ENCODE measurements at regions not wholly inside any gene's neighbourhood (a gene's known extent, or its start where the extent isn't known, plus 50 kb on each side); places are given as distances from the start of the nearest gene placed in this dataset.

- no peak overlapping the region for H3K9ac ChIP-seq
- no peak overlapping the region for H3K4me2 ChIP-seq (ENCODE audit: unreplicated experiment)
- no peak overlapping the region for H3K4me3 ChIP-seq
- H3F3A ChIP-seq (ENCODE audit: insufficient read depth) = no peaks in the 10 kb centered on the region
- H3K9me2 ChIP-seq (ENCODE audit: insufficient read depth) = no peaks in the 10 kb centered on the region
- in situ Hi-C loops (cut with MboI) = no loop called here
- no peaks in the 10 kb centered on the region for H4K20me1 ChIP-seq (ENCODE audit: insufficient read depth)
- H3K36me3 ChIP-seq (ENCODE audit: low read depth) = no peaks in the 10 kb centered on the region
- no peak overlapping the region for H2AFZ ChIP-seq
- H3K27me3 ChIP-seq (replicated peaks; ENCODE audit: insufficient read depth) = no peaks in the 10 kb centered on the region
- no peaks in the 10 kb centered on the region for H3K9me3 ChIP-seq (ENCODE audit: low read depth)
- H3K79me2 ChIP-seq (ENCODE audit: insufficient read depth) = no peaks in the 10 kb centered on the region
- TF ChIP-seq EZH2phosphoT487 (IDR thresholded peaks at IDR 0.05; ENCODE audit: insufficient read depth, low read depth) (no peak), EZH2 (IDR thresholded peaks at IDR 0.05; ENCODE audit: insufficient read depth, poor library complexity, severe bottlenecking) (no peak)
- H3K4me1 ChIP-seq (ENCODE audit: insufficient read depth) = no peaks in the 10 kb centered on the region
- DNase-seq = no peak
- H3K27ac ChIP-seq = no peak overlapping the region
- WGBS, 2 experiments (ENCODE audit: low coverage in 1 of 2, low lambda C conversion rate in 2 of 2, missing lambda C conversion rate in 2 of 2) = 0 to 6% methylated on average over 1 of the region's 1 CpG
Measured at GRCh38 chr16:60261425-60261824, 1527.3 kb upstream of the GOT2 start.

- Histone ChIP-seq H3K9me3 (ENCODE audit: low read depth) (no peaks in the 10 kb centered on the region), H3K4me2 (ENCODE audit: unreplicated experiment) (no peak overlapping the region), H2AFZ (no peak overlapping the region), H3F3A (ENCODE audit: insufficient read depth) (no peaks in the 10 kb centered on the region), H3K36me3 (ENCODE audit: low read depth) (no peaks in the 10 kb centered on the region), H3K79me2 (ENCODE audit: insufficient read depth) (no peaks in the 10 kb centered on the region), H3K27ac (no peak overlapping the region), H3K4me3 (no peak overlapping the region), H3K4me1 (ENCODE audit: insufficient read depth) (no peaks in the 10 kb centered on the region), H3K27me3 (replicated peaks; ENCODE audit: insufficient read depth) (no peaks in the 10 kb centered on the region), H3K9me2 (ENCODE audit: insufficient read depth) (no peaks in the 10 kb centered on the region), H3K9ac (no peak overlapping the region), H4K20me1 (ENCODE audit: insufficient read depth) (no peaks in the 10 kb centered on the region)
- 13 to 21% methylated on average over 2 of the region's 2 CpGs for WGBS, 2 experiments (ENCODE audit: low coverage in 1 of 2, low lambda C conversion rate in 2 of 2, missing lambda C conversion rate in 2 of 2)
- TF ChIP-seq EZH2phosphoT487 (IDR thresholded peaks at IDR 0.05; ENCODE audit: insufficient read depth, low read depth) = no peak
- TF ChIP-seq EZH2 (IDR thresholded peaks at IDR 0.05; ENCODE audit: insufficient read depth, poor library complexity, severe bottlenecking) = no peak
- in situ Hi-C loops (cut with MboI) = no loop called here
- no peak for DNase-seq
Measured at GRCh38 chr16:60259956-60260355, 1525.8 kb upstream of the GOT2 start.

GRCh38 chr16:60246086-60246485, 1512.0 kb upstream of the GOT2 start:
- Histone ChIP-seq H2AFZ (no peak overlapping the region), H3K4me1 (ENCODE audit: insufficient read depth) (no peaks in the 10 kb centered on the region), H3K27me3 (replicated peaks; ENCODE audit: insufficient read depth) (no peaks in the 10 kb centered on the region), H3K9me2 (ENCODE audit: insufficient read depth) (no peaks in the 10 kb centered on the region), H3K36me3 (ENCODE audit: low read depth) (no peaks in the 10 kb centered on the region), H3K4me2 (ENCODE audit: unreplicated experiment) (no peak overlapping the region), H3K9ac (no peak overlapping the region), H3F3A (ENCODE audit: insufficient read depth) (no peaks in the 10 kb centered on the region), H4K20me1 (ENCODE audit: insufficient read depth) (no peaks in the 10 kb centered on the region), H3K27ac (no peak overlapping the region), H3K4me3 (no peak overlapping the region), H3K79me2 (ENCODE audit: insufficient read depth) (no peaks in the 10 kb centered on the region), H3K9me3 (ENCODE audit: low read depth) (no peaks in the 10 kb centered on the region)
- DNase-seq = no peak
- in situ Hi-C loops (cut with MboI) = no loop called here
- 8 to 19% methylated on average over 3 of the region's 3 CpGs for WGBS, 2 experiments (ENCODE audit: low coverage in 1 of 2, low lambda C conversion rate in 2 of 2, missing lambda C conversion rate in 2 of 2)
- TF ChIP-seq EZH2 (IDR thresholded peaks at IDR 0.05; ENCODE audit: insufficient read depth, poor library complexity, severe bottlenecking) = no peak
- TF ChIP-seq EZH2phosphoT487 (IDR thresholded peaks at IDR 0.05; ENCODE audit: insufficient read depth, low read depth) = no peak

DNA sequence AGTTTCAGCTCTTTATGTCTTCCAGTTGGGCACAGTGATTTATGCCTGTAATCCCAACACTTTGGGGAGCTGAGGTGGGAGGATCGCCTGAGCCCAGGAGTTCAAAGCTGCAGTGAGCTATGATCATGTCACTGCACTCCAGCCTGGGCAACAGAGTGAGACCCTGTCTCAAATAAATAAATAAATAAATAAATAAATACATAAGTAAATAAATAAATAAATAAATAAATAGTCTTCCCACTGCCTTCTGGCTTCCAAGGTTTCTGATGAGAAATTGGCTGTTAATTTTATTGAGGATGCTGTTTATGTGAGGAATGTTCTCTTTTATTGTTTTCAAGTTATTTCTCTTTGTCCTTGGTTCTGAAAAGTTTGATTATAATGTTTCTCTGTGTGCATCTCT, 1507.6 kb upstream of the GOT2 start:
- Histone ChIP-seq H3K79me2 (ENCODE audit: insufficient read depth) (no peaks in the 10 kb centered on the region), H3K36me3 (ENCODE audit: low read depth) (no peaks in the 10 kb centered on the region), H3K4me1 (ENCODE audit: insufficient read depth) (no peaks in the 10 kb centered on the region), H3K4me2 (ENCODE audit: unreplicated experiment) (no peak overlapping the region), H3K9me3 (ENCODE audit: low read depth) (no peaks in the 10 kb centered on the region), H3K27me3 (replicated peaks; ENCODE audit: insufficient read depth) (no peaks in the 10 kb centered on the region), H3K9me2 (ENCODE audit: insufficient read depth) (no peaks in the 10 kb centered on the region), H2AFZ (no peak overlapping the region), H3K9ac (no peak overlapping the region), H3K27ac (no peak overlapping the region), H3F3A (ENCODE audit: insufficient read depth) (no peaks in the 10 kb centered on the region), H3K4me3 (no peak overlapping the region), H4K20me1 (ENCODE audit: insufficient read depth) (no peaks in the 10 kb centered on the region)
- whole genome bisulfite sequencing, 2 experiments (ENCODE audit: low coverage in 1 of 2, low lambda C conversion rate in 2 of 2, missing lambda C conversion rate in 2 of 2) = 47 to 62% methylated on average over 1 of the region's 1 CpG
- no peak for TF ChIP-seq EZH2 (IDR thresholded peaks at IDR 0.05; ENCODE audit: insufficient read depth, poor library complexity, severe bottlenecking)
- no peak for TF ChIP-seq EZH2phosphoT487 (IDR thresholded peaks at IDR 0.05; ENCODE audit: insufficient read depth, low read depth)
- in situ Hi-C loops (cut with MboI) = no loop called here
- no peak for DNase-seq

GRCh38 chr16:60230666-60231065, 1496.5 kb upstream of the GOT2 start:
- Histone ChIP-seq H3F3A (ENCODE audit: insufficient read depth) (no peaks in the 10 kb centered on the region), H3K4me2 (ENCODE audit: unreplicated experiment) (no peak overlapping the region), H3K79me2 (ENCODE audit: insufficient read depth) (no peaks in the 10 kb centered on the region), H3K9me2 (ENCODE audit: insufficient read depth) (no peaks in the 10 kb centered on the region), H3K9ac (no peak overlapping the region), H3K27me3 (replicated peaks; ENCODE audit: insufficient read depth) (no peaks in the 10 kb centered on the region), H4K20me1 (ENCODE audit: insufficient read depth) (no peaks in the 10 kb centered on the region), H3K4me1 (ENCODE audit: insufficient read depth) (no peaks in the 10 kb centered on the region), H2AFZ (no peak overlapping the region), H3K27ac (no peak overlapping the region), H3K36me3 (ENCODE audit: low read depth) (no peaks in the 10 kb centered on the region), H3K4me3 (no peak overlapping the region), H3K9me3 (ENCODE audit: low read depth) (no peaks in the 10 kb centered on the region)
- DNase-seq = no peak
- in situ Hi-C loops (cut with MboI) = no loop called here
- TF ChIP-seq EZH2phosphoT487 (IDR thresholded peaks at IDR 0.05; ENCODE audit: insufficient read depth, low read depth) = no peak
- TF ChIP-seq EZH2 (IDR thresholded peaks at IDR 0.05; ENCODE audit: insufficient read depth, poor library complexity, severe bottlenecking) = no peak
- WGBS, 2 experiments (ENCODE audit: low coverage in 1 of 2, low lambda C conversion rate in 2 of 2, missing lambda C conversion rate in 2 of 2) = 4 to 7% methylated on average over 4 of the region's 4 CpGs
